GM23338 (cell line): ENCODE measurements at regions not wholly inside any gene's neighbourhood (a gene's known extent, or its start where the extent isn't known, plus 50 kb on each side); places are given as distances from the start of the nearest gene placed in this dataset.
"Not testable (repeated sequence)": the region's sequence is repeated elsewhere in the genome, so short reads cannot be mapped to it uniquely, and the experiment has no call there.

Experiments used
- ATAC-seq: fragments of 200-7000 bp; cut with Tn5 transposase; 3 replicates; pipeline ENCODE4 v1.9.1; 2020
- DNase-seq: peaks from one replicate; pipeline ENCODE4 v3.0.0-alpha.2; 2015; ENCODE audit warnings: low spot score
- H2AFZ ChIP-seq: fragments of 200-600 bp; sonication (generic); 2 replicates; pipeline ENCODE4 v1.8.0; 2016; ENCODE audit warnings: antibody characterized with exemption, mild to moderate bottlenecking, moderate library complexity
- H3F3A ChIP-seq: fragments of 200-600 bp; sonication (generic); replicated peaks from 2 replicates; pipeline ENCODE4 v1.8.0; 2017; ENCODE audit warnings: antibody characterized with exemption, mixed run types, low read depth
- H3K27ac ChIP-seq: fragments of 200-600 bp; sonication (generic); 2 replicates; pipeline ENCODE4 v1.6.1; 2016; ENCODE audit warnings: low read depth
- H3K27me3 ChIP-seq: fragments of 200-600 bp; sonication (generic); 2 replicates; pipeline ENCODE4 v1.8.0; 2016; ENCODE audit warnings: mild to moderate bottlenecking, mixed run types, moderate library complexity; ENCODE audit not compliant: insufficient read depth
- H3K36me3 ChIP-seq: fragments of 200-600 bp; sonication (generic); 2 replicates; pipeline ENCODE4 v1.8.0; 2016; ENCODE audit warnings: mild to moderate bottlenecking; ENCODE audit not compliant: insufficient read depth
- H3K4me1 ChIP-seq: fragments of 200-600 bp; sonication (generic); 2 replicates; pipeline ENCODE4 v1.8.0; 2016; ENCODE audit warnings: mild to moderate bottlenecking, moderate library complexity; ENCODE audit not compliant: insufficient read depth
- H3K4me2 ChIP-seq: fragments of 200-600 bp; sonication (generic); 2 replicates; pipeline ENCODE4 v1.7.1; 2017; ENCODE audit warnings: mixed run types
- H3K4me3 ChIP-seq: fragments of 200-600 bp; sonication (generic); 2 replicates; pipeline ENCODE4 v1.6.1; 2016; ENCODE audit warnings: mixed run types
- H3K79me2 ChIP-seq: fragments of 200-600 bp; sonication (generic); replicated peaks from 2 replicates; pipeline ENCODE4 v1.8.0; 2017; ENCODE audit warnings: mild to moderate bottlenecking; ENCODE audit not compliant: insufficient read depth
- H3K9me2 ChIP-seq: fragments of 200-600 bp; sonication (generic); 2 replicates; pipeline ENCODE4 v1.8.0; 2017; ENCODE audit not compliant: insufficient read depth
- H4K20me1 ChIP-seq: fragments of 200-600 bp; sonication (generic); replicated peaks from 2 replicates; pipeline ENCODE4 v1.8.0; 2017; ENCODE audit warnings: mild to moderate bottlenecking; ENCODE audit not compliant: insufficient read depth
- H3K27ac Mint-ChIP-seq: 2 replicates; pipeline ENCODE4 v1.8.0; 2020; ENCODE audit warnings: inconsistent platforms, mild to moderate bottlenecking, moderate library complexity, mixed read lengths
- H3K27me3 Mint-ChIP-seq: 3 replicates; pipeline ENCODE4 v1.8.0; 2022; ENCODE audit warnings: low read depth, mild to moderate bottlenecking, moderate library complexity, mixed read lengths, inconsistent platforms; ENCODE audit not compliant: insufficient read depth, poor library complexity
- H3K36me3 Mint-ChIP-seq: 3 replicates; pipeline ENCODE4 v1.8.0; 2021; ENCODE audit warnings: low read depth, mild to moderate bottlenecking, inconsistent platforms, moderate library complexity, mixed read lengths
- H3K4me1 Mint-ChIP-seq: 3 replicates; pipeline ENCODE4 v1.8.0; 2020; ENCODE audit warnings: mild to moderate bottlenecking, inconsistent platforms, mixed read lengths
- H3K4me3 Mint-ChIP-seq: 3 replicates; pipeline ENCODE4 v1.8.0; 2021; ENCODE audit warnings: moderate library complexity, mild to moderate bottlenecking, inconsistent platforms, mixed read lengths
- H3K9me3 Mint-ChIP-seq: 3 replicates; pipeline ENCODE4 v1.8.0; 2020; ENCODE audit warnings: moderate library complexity, mild to moderate bottlenecking, inconsistent platforms, mixed read lengths
- CREB1 ChIP-seq: fragments of 250-450 bp; sonication (Bioruptor Pico); IDR thresholded peaks from 2 replicates; pipeline ENCODE4 v1.5.0; 2020; ENCODE audit warnings: low read depth, mild to moderate bottlenecking, moderate library complexity
- ETS1 ChIP-seq: IDR thresholded peaks from 2 replicates; pipeline ENCODE4 v1.6.1; 2016; ENCODE audit warnings: antibody characterized with exemption
- EZH2 ChIP-seq: fragments of 200-600 bp; sonication (generic); IDR thresholded peaks from one replicate; pipeline ENCODE4 v1.8.0; 2017; ENCODE audit warnings: antibody characterized with exemption, mild to moderate bottlenecking, low read depth; ENCODE audit not compliant: unreplicated experiment
- EZH2phosphoT487 ChIP-seq: fragments of 200-600 bp; sonication (generic); IDR thresholded peaks from one replicate; pipeline ENCODE4 v1.8.1; 2018; ENCODE audit warnings: antibody characterized with exemption; ENCODE audit not compliant: unreplicated experiment
- JUNB ChIP-seq: IDR thresholded peaks from one replicate; pipeline ENCODE4 v1.6.1; 2016; ENCODE audit warnings: antibody characterized with exemption; ENCODE audit not compliant: unreplicated experiment
- POLR2AphosphoS5 ChIP-seq: IDR thresholded peaks from 2 replicates; pipeline ENCODE4 v1.6.1; 2016; ENCODE audit warnings: antibody characterized with exemption, low read depth
- REST ChIP-seq: IDR thresholded peaks from one replicate; pipeline ENCODE4 v1.6.1; 2018; ENCODE audit warnings: antibody characterized with exemption; ENCODE audit not compliant: unreplicated experiment
- ZNF114 ChIP-seq: fragments of 250-450 bp; sonication (Bioruptor Pico); IDR thresholded peaks from 2 replicates; pipeline ENCODE4 v1.5.0; 2020; ENCODE audit warnings: mild to moderate bottlenecking, moderate library complexity
- ZNF462 ChIP-seq: fragments of 250-450 bp; sonication (Bioruptor Pico); IDR thresholded peaks from 2 replicates; pipeline ENCODE4 v1.5.0; 2020; ENCODE audit warnings: mild to moderate bottlenecking, moderate library complexity
- TF ChIP-seq, protein P1 (sequence below), 2 experiments: fragments of 200-600 bp in 1 of 2; sonication (generic) in 1 of 2; conservative IDR thresholded peaks; 2 replicates each; pipeline versions ENCODE4 v1.5.1 to v1.6.1; 2016 to 2017; ENCODE audit warnings: antibody characterized with exemption in 2 of 2, low read depth in 2 of 2, mild to moderate bottlenecking in 2 of 2, moderate library complexity in 1 of 2

DNA sequence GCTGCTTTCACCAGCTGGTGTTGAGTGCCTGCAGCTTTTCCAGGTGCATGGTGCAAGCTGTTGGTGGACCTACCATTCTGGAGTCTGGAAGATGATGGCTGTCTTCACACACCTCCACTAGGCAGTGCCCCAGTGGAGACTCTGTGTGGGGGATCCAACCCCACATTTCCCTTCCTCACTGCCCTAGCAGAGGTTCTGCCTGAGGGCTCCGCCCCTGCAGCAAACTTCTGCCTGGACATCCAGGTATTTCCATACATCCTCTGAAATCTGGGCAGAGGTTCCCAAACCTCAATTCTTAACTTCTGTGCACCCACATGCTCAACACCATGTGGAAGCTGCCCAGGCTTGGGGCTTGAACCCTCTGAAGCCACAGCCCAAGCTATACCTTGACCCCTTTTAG lies 172.4 kb downstream of the PHF2 start:
- H3K27me3 ChIP-seq, H3K4me1 ChIP-seq, H3K27ac ChIP-seq, H3K4me3 Mint-ChIP-seq, H3K9me2 ChIP-seq, H3K4me1 Mint-ChIP-seq, H3K27ac Mint-ChIP-seq, H2AFZ ChIP-seq, H3K4me2 ChIP-seq, H3K36me3 ChIP-seq, H3K4me3 ChIP-seq, ATAC-seq, H3K79me2 ChIP-seq, H4K20me1 ChIP-seq, H3K27me3 Mint-ChIP-seq, H3F3A ChIP-seq: not testable (repeated sequence)
- H3K9me3 Mint-ChIP-seq = peaks cover 84% of the 10 kb centered on the region
- peaks cover 34% of the 10 kb centered on the region for H3K36me3 Mint-ChIP-seq
- peak; percentile 9 for DNase-seq

DNA sequence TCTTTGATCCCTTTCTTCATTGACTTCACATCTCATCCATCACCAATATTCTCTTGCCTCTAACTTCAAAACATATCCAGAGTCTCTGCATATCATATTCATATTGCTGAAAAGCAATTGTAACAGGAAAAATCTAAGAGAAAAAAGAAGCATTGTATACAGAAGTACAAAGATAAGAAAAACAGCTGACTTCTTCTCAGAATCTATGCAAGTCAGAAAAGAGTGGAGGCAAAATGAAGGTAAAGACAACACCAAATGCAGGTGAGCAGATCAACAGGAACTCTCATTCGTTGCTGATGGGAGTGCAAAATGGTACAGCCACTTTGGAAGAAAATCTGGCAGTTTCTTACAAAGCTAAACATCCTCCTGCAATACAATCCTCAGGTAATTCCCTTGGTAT lies 155.6 kb downstream of the PHF2 start:
- no peaks in the 10 kb centered on the region for H3K79me2 ChIP-seq
- no peaks in the 10 kb centered on the region for H3K4me1 ChIP-seq
- H3K27me3 Mint-ChIP-seq = peaks cover 4% of the 10 kb centered on the region
- H3K4me2 ChIP-seq = no peak overlapping the region
- ATAC-seq = no peak
- H3K4me3 ChIP-seq = no peak overlapping the region
- no peak overlapping the region for H2AFZ ChIP-seq
- H4K20me1 ChIP-seq = no peaks in the 10 kb centered on the region
- DNase-seq = no peak
- H3K9me3 Mint-ChIP-seq = peaks cover 67% of the 10 kb centered on the region
- no peaks in the 10 kb centered on the region for H3K4me1 Mint-ChIP-seq
- no peaks in the 10 kb centered on the region; the same call in 1 of the 2 replicates for H3K9me2 ChIP-seq
- no peaks in the 10 kb centered on the region for H3K27me3 ChIP-seq
- no peaks in the 10 kb centered on the region for H3K36me3 ChIP-seq
- H3K27ac ChIP-seq = no peak overlapping the region
- H3K27ac Mint-ChIP-seq = no peak overlapping the region
- H3F3A ChIP-seq = no peaks in the 10 kb centered on the region
- H3K4me3 Mint-ChIP-seq = no peak overlapping the region
- peaks cover 4% of the 10 kb centered on the region; the same call in 2 of the 3 replicates for H3K36me3 Mint-ChIP-seq
- no peak for TF ChIP-seq JUNB
- no peak for TF ChIP-seq EZH2phosphoT487
- TF ChIP-seq EZH2 = no peak
- TF ChIP-seq, protein P1, sequence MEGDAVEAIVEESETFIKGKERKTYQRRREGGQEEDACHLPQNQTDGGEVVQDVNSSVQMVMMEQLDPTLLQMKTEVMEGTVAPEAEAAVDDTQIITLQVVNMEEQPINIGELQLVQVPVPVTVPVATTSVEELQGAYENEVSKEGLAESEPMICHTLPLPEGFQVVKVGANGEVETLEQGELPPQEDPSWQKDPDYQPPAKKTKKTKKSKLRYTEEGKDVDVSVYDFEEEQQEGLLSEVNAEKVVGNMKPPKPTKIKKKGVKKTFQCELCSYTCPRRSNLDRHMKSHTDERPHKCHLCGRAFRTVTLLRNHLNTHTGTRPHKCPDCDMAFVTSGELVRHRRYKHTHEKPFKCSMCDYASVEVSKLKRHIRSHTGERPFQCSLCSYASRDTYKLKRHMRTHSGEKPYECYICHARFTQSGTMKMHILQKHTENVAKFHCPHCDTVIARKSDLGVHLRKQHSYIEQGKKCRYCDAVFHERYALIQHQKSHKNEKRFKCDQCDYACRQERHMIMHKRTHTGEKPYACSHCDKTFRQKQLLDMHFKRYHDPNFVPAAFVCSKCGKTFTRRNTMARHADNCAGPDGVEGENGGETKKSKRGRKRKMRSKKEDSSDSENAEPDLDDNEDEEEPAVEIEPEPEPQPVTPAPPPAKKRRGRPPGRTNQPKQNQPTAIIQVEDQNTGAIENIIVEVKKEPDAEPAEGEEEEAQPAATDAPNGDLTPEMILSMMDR (conservative IDR thresholded peaks at IDR 0.05; ENCODE audit: low read depth in 2 of 2) = no peak
- TF ChIP-seq CREB1 (CRISPR knock-in tag) = no peak
- no peak for TF ChIP-seq ZNF114 (CRISPR knock-in tag)
- no peak for TF ChIP-seq ETS1
- TF ChIP-seq POLR2AphosphoS5 = no peak
- TF ChIP-seq REST = no peak
- TF ChIP-seq ZNF462 (CRISPR knock-in tag) = no peak
